Stimulated activated CD4-positive, alpha-beta T cell treated with anti-CD3 and anti-CD28 coated beads, Interleukin-1b, Interleukin-23, amount 100 ng/mL, for 4 hours (primary cell): ENCODE measurements at regions not wholly inside any gene's neighbourhood (a gene's known extent, or its start where the extent isn't known, plus 50 kb on each side); places are given as distances from the start of the nearest gene placed in this dataset.
A peak's percentile ranks its signal among the peaks of the same experiment; 100 is the strongest.

Experiments used
- DNase-seq, 2 donors: peaks; one replicate each; pipeline ENCODE4 v3.0.0-alpha.2; 2020; ENCODE audit warnings: low read depth in 2 of 2

DNA sequence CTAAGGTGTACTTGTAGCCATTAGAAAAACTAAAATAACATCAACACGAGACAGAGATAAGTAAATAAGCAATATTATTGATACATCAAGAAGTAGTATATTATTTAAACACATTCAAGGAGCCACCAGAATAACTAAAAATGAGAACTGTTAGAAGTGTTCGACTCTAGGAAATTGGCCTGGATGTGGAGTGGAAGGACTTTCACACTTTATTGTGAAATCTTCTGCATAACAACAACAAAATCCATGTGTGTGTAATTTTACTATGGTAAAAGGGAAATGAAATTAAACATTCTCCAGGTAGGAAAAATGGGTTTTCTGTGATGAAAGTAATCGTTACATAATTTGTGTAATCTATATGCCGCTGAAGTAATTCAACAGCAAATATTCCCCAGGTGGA, 96.3 kb upstream of the RNF152 start:
- DNase-seq, result no peak

DNA sequence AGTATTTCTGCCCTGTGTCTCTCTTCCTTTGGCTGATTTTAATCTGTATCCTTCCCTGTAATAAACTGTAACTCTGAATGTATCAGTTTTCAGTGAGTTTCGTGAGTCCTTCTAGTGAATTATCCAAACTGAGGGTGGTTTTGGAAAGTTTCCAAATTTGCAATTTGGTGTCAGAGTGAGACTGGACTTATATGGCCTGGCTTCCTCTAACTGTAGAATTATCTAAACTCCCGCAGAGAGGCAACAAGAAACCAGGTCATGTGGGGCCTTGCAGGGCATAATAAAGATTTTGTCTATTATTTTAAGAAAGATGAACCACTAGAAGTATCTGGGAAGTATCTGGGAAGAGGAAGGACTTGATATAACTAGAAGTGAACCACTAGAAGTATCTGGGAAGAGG, 95.3 kb upstream of the RNF152 start:
- DNase-seq, result no peak

DNA sequence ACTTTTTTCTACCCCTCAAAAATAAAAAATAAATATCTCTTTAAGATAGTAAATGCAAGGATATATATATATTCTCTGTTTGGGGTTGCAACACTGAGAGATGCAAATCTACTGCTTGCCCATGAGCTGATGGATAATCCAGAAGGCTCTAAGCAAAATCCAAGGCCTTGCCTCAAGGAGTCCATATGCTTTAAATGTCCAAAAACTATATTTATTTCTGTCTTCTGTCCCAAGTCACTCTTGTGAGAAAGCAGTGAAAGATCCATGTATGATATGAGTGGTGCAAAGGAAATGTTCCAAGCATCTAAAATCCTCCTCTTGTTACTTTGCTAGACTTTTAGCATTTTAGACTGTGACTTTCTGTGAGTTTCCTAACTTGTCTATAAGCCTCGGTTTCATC, 92.9 kb upstream of the RNF152 start:
- no peak for DNase-seq

DNA sequence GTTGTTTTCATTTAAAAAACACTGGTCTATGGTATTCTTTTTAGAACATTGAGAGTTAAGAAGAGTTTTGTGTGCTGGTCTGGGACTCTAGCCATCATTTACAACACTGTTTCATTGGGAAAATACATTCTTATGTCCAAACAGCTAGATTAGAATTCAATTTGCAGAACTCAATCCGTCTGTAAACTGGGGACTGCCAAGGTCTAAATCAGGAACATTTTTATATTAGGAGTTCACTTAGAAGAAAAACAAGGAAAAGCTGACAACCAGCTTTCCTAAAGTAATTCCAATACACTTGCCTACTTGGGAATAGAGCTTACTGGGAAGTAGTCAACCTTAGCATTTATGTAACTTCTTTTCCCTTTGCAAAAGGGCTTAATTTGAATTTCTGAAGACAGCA, 91.5 kb upstream of the RNF152 start:
- no peak for DNase-seq

DNA sequence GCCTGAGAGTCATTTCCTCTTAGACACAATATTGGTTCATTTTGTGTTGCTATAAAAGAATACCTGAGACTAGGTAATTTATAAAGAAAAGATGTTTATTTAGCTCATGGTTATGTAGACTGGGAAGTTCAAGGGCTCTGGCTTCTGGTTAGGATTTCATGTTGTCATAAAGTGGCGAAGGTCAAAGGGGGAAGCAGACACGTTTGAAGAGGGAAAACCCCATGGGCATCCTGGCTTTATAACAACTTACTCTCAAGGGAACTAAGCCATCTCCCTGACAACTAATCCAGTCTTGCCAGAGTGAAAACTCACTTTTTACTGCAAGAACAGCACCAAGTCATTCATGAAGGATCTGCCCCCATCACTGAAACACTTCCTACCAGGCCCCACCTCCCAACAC, 89.7 kb upstream of the RNF152 start:
- DNase-seq, result no peak

DNA sequence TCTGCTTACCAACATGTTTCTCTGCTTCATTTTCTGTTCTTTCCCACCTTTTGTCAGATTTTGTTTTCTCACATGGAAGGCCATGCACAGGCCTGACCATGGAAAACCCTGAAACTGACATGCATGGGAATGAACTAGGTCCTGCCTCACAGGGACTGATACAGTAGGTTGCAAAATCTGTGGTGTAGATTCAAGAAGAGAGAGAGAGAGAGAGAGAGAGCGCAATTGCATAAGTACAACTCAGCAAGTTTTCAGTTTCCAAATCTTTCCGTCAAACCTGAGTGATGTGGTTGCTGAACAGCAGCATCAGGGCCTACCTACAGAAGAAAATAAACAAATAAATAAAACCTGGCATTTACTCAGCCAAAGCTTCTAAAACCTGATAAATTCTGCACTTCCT, 87.5 kb upstream of the RNF152 start:
- no peak for DNase-seq

DNA sequence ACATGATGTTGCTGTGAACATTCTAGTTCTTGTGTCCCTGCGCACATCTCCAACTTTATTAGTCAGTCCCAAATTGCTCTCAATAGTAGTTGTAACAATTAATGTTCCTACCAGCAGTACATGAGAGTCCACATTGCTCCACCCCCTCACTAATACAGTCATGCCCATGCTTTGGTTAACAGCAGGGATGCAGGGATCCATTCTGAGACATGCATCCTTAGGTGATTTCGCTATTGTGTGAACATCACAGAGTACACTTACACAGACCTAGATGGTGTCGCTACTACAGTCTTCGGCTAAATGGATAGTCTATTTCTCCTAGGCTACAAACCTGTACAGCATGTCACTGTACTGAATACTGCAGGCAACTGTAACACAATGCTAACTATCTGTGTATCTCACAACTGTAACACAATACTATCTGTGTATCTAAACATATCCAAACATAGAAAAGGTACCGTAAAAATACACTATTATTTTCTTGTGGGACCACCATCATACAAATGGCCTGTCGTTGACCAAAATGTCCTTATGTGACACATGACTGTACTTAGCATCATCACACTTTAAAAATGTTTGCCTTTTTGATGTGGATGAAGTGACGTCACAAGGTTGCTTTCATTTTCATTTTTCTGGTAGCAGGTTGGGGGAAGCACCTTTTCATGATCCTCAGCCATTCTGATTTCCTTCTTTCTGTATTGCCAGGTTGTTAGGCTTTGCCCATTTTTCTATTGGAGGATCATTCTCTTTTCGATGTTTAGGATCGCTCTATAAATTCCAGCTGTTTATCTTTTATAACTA, 82.9 kb upstream of the RNF152 start:
- DNase-seq, result peak in 1 of 2 donors; percentile 37

DNA sequence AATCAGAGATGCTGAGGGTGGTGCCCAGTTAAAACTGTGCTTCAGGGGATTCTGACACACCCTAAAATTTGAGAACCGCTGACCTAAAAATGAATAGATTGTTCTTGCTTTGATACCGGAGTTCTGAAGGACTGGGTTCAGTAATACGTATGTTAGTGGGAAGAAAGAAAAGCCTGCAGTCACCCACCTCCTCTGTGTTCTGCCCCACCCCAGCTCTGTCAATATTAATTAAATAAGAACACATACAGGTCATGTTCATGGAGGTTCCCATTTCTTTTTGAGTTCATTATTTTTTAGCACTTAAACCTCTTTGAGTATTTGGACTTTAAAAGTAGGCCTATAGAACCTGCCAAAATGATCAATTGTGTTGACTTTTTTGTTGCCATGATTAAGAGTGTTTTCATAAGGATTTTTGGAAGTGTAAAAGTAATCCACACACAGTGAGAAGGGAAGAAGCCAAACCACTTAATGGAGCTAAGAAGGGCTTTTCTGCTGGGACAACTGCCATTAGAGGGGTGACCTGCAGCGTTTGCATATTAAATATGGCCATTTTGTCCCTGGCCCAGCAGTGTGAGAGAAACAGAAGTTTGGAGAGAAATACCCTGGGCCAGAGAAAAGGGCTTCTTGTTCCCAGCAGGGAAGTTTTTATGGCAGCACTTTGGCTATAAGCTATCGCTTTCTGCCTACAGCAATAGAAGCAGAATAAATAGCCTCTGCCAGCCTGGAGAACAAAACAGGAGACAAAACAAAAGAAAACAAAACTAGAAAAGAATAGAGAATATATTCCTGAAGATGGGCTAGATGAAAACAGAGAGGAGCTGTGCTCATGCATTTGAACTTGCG, 80.7 kb upstream of the RNF152 start:
- no peak for DNase-seq

DNA sequence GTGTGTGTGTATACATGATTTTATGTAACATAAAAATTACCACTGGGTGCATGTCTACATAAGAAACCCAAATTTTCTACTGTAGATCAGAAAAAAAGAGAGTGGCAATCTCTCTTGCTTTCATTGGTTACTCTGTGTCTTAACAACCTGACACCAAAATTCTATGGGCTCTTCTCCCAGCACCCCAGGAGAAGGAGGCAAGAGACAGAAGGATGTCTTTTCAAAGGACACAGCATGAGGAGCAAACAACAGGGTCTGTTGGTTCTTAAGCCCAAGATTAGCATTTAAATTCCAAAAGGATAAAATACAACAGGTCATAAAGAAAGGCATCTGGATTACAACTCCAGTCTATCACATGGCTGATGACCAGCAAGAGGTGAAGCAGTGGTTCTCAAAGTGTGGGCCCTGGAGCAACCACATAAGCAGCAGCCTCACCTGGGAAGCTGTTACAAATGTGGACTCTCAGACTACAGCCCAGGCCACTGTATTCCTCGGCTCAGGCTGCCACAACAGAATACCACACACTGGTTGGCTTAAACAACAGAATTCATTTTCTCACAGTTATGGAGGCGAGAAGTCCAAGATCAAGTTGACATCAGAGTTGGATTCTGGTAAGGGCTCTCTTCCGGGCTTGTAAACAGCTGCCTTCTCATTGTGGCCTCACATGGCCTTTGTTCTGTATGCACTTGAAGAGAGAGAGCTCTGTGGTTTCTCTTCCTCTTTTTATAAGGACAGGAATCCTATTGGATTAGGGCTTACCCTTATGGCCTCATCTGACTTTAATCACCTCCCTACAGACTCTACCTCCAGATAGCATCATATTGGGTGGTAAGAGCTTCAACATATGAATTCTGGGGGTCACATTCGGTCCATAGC, 79.8 kb upstream of the RNF152 start:
- no peak for DNase-seq

DNA sequence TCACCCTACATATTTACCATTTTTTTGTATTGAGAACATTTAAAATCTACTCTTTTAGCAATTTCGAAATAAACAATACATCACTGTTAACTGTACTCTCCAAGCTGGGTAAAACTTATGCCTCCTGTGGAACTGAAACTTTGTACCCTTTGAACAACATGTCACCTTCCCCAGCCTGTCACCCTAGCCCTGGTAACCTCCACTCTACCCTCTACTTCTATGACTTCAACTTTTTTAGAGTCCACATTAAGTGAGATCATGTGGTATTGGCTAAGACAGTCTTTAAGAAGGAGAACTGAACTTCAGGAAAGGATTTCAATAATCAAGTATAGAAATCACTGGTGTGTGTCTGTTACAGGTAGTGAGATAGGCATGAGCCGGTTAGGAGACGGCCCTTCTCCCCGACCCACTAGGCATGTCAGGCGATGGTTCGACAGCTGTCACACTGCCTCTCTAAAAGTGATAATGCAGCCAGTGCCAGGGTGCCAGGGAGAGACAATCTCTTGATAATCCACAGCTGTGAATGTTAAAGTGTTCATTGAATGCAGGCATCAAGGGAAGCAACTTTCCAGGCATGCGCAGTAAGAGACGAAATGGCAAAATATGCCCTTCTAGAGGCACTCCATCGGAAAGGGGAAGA, 74.6 kb upstream of the RNF152 start:
- DNase-seq, result no peak

DNA sequence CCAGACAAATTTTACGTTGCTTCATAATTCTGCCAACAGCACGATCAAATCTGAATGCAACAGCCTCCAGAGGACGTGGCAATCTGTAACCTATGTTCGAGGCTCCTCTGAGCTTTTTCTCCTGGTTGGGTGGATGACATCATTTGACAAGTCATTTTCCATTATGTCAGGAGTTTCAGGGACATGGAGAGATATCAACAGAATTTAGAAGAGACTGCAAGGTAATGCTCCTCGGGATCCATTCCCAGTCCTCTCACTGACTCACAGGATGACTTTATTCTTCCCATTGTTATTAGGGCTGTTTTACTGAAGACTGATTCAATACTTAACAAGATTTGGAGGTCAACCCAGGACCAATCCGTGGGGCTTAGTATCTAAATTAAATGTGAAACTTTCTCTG, 72.5 kb upstream of the RNF152 start:
- DNase-seq, result no peak

DNA sequence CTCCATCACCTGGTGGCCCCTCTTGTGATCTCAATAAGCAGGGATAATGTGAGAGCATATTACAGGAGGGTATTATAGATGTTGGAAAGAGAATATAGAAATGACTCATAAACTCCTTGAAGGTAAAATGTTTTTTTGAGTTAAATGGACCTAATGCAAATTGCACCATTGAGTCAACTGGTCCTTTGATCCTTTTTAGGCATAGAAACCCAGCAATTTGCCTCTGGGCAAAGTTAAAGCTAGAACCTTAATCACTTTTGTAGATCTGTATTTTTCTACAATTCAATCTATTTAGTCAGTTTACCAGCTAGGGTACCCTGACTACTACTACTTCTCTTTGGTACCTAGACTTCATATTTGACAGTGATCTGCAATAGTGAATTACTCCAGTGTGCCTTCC, 71.8 kb upstream of the RNF152 start:
- DNase-seq, result no peak

DNA sequence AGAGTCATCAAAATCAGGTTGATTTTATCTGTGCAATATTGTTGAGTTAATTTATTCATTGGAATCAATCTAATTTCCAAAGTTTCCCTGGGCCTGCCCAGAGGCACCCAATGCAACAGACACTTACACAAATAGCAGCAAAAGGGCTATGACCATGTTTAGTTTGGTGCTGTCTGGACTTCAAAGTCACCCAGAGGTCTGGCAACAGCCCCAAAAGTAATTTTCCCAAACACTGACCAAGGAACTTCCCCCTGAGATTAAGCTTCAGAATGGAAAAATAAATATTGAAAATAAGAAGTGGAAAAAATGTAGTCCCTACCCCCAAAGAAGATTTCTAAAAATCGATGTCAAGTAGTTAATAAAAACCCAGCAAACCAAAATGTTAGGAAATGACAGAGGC, 70.9 kb upstream of the RNF152 start:
- no peak for DNase-seq

DNA sequence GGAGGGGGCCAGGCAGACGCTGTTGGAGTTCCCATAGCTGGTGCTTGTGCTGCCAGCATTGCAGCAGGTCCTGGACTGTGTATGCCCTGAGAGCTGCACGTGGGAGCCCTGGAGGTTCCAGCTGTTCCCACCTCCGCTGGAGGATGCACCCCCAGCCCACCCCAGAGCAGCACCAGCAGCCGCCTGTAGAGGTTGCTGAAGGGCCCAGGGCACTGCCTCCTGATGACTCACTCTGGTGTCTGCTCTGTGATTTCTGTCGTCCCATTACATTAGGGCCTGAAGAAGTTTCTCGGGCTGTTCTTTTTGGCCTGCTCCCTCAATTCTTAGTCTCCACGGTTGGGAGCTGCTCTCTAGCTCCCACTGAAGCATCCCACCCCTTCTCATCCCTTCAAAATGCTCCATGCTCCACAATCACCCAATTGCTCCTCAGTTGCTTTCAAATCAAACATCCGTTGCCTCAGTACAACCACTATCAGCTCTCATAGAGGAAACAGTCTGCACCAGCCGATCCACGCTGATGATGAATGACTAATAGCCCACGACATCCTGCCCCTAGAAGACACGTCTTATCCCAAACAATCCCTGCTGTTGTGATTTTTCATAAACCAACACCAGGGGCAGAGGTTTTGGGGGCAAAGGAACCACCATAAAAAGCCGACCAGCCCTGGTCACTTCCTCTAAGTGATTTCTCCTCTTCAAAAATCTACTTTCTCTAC, 65.2 kb upstream of the RNF152 start:
- DNase-seq, result no peak

DNA sequence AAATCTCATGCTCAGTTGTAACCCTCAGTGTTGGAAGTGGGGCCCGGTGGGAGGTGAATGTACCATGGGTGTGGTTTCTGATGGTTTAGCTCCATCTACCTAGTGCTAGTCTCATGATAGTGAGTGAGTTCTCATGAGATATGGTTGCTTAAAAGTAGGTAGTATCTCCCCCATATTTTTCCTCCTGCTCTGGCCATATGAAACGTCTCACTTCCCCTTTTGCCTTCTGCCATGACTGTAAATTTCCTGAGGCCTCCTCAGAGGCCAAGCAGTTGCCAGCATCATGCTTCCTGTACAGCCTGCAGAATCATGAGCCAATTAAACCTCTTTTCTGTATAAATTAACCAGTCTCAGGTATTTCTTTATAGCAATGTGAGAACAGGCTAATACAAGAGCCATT, 62.8 kb upstream of the RNF152 start:
- no peak for DNase-seq

DNA sequence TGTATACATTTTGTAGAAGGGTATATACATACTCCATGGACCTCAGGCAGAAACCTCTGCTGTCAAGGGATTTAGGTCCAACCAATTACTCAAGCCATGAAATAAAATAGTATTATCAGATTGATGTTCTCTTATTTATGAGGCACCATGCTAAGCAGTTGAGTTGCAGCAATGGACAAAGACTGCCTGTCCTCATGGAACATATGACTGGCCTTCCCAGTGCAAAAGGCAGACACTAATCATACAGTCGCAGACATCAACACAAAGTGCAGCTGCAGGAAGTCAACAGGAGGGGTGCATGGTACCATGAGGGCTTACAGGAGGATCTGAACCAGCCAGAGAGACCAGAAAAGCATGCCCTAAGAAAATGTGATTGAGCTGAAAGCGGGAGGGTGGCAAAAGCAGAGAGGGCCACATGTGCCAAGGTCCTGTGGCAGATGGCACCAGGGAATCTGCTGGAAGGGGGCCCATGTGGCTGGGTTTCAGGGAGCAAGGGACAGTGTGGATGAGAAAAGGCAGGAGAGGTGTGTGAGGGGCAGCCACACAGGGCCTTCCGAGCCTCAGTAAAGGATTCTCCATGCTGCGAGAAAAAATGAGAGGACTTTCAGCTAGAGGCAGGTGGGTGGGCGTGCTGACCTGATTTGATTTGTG, 61.4 kb upstream of the RNF152 start:
- no peak for DNase-seq

DNA sequence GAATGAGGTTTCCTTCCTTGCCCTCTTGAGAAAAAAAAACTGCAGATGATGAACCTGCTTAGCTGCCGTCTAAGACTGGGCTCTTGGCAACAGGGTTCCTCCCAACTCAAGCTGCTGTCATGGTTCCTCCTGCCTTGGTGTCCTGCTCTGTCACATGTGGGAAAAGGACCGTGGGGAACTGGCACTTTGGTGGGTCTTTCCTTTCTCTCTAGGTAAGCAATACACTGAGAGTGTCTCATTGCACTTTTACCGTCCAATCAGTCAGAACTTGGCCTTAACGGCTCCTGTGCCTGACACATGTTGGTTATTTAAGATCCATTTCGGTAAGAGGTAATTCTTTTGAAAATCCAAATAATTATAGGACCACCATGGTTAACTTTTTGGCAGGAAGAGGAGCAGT, 60.8 kb upstream of the RNF152 start:
- no peak for DNase-seq

DNA sequence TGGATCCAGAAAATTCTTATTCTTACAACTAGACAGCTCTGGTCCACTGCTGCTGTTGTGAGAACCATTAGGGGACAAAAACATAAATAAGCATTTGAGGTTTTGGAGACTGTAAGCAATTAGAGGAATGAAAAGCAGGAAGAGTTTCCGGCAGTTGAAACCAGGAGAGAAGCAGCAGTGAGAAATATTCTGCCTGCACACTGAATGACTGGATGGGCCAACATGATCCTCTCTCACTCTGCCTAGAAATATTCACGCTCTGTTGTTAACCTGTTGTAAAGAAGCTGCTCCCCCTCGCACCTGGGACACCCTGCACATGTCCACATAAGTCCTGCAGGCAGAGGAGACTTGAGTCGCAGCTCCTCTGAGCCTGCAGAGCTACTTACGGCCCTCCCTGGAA, 60.4 kb upstream of the RNF152 start:
- DNase-seq, result no peak

DNA sequence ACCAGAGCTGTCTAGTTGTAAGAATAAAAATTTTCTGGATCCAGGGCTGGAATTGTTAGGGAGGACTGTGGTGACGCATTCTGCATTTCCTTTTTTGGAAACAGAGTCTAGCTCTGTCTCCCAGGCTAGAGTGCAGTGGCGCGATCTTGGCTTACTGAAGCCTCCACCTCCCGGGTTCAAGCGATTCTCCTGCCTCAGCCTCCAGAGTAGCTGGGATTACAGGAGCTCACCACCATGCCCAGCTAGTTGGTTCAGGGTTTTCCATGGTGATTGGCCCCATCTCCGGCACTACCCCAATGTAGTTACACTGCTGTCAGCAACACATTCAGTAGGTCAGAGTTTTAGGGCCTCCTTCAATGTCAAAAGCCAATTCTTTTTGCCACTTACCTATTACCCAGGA, 58.6 kb upstream of the RNF152 start:
- no peak for DNase-seq

DNA sequence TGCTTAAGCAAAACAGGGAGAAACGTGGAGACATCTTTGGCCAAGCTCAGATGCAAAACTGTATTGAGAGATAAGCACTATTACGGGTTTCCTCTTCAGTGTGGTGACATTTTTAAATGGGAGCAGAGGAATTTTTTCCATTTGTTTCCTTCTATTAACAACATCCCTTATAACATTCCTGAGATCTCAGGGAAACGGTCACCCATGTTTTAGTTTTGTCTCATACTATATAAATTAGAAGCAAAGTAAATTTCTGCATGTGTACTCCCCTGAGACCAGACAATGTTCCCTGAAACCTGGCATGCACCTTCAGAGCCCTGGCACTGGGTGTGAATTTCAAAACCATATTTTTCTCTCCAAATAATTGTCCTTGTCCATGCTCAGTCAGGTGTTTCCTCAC, 57.6 kb upstream of the RNF152 start:
- DNase-seq, result no peak

DNA sequence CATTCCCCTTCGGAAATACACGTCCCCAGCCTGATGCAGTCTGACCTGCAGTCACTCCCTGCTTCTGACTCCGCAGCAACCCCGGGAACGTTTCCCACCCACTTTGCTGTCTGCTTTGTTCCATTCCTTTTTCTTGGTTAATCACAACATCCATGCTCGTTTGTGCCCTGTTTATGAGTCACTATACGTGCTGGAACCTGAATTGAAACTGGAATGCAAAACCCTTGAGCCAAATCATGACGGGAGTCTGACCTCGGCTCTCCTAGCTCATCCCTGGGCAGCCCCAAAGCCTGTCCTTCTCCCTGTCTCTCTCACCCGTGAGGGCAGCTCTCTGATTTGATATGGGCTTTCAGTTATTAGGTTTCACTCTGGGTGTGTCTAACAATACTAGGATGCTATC, 57.1 kb upstream of the RNF152 start:
- DNase-seq, result no peak
